ENCODE measurements at regions not wholly inside any gene's neighbourhood (a gene's known extent, or its start where the extent isn't known, plus 50 kb on each side); places are given as distances from the start of the nearest gene placed in this dataset.

- in situ Hi-C loops (cut with HindIII; ENCODE audit: low sequenced_read_pairs): no loop called here
- H3K4me3 ChIP-seq (ENCODE audit: low read depth, low read length): no peak overlapping the region
- TF ChIP-seq CTCF (IDR thresholded peaks at IDR 0.05; ENCODE audit: low read depth, low read length, missing control alignments): no peak
- DNase-seq (ENCODE audit: low read depth): no peak
Measured at GRCh38 chr18:34292594-34292993, 67.9 kb upstream of the NOL4 start.

- in situ Hi-C loops (cut with HindIII; ENCODE audit: low sequenced_read_pairs): loop anchor here (5.0 kb wide), 1 partner anchor 90 kb away; no protein-coding TSS in a partner anchor
- no peak overlapping the region for H3K4me3 ChIP-seq (ENCODE audit: low read depth, low read length)
- no peak for DNase-seq (ENCODE audit: low read depth)
- TF ChIP-seq CTCF (IDR thresholded peaks at IDR 0.05; ENCODE audit: low read depth, low read length, missing control alignments): no peak
Measured at GRCh38 chr18:34297287-34297686, 72.6 kb upstream of the NOL4 start.

GRCh38 chr18:34299828-34300227 is 75.1 kb upstream of the NOL4 start:
- no peak for DNase-seq (ENCODE audit: low read depth)
- no peak overlapping the region for H3K4me3 ChIP-seq (ENCODE audit: low read depth, low read length)
- no peak for TF ChIP-seq CTCF (IDR thresholded peaks at IDR 0.05; ENCODE audit: low read depth, low read length, missing control alignments)
- in situ Hi-C loops (cut with HindIII; ENCODE audit: low sequenced_read_pairs): loop anchor here (5.0 kb wide), 1 partner anchor 93 kb away; no protein-coding TSS in a partner anchor

- in situ Hi-C loops (cut with HindIII; ENCODE audit: low sequenced_read_pairs): no loop called here
- TF ChIP-seq CTCF (IDR thresholded peaks at IDR 0.05; ENCODE audit: low read depth, low read length, missing control alignments): no peak
- no peak for DNase-seq (ENCODE audit: low read depth)
- no peak overlapping the region for H3K4me3 ChIP-seq (ENCODE audit: low read depth, low read length)
Measured at GRCh38 chr18:34311468-34311867, 86.8 kb upstream of the NOL4 start.

- H3K4me3 ChIP-seq (ENCODE audit: low read depth, low read length): no peak overlapping the region
- TF ChIP-seq CTCF (IDR thresholded peaks at IDR 0.05; ENCODE audit: low read depth, low read length, missing control alignments): no peak
- DNase-seq (ENCODE audit: low read depth): no peak
- in situ Hi-C loops (cut with HindIII; ENCODE audit: low sequenced_read_pairs): no loop called here
Measured at GRCh38 chr18:34314847-34315246, 90.1 kb upstream of the NOL4 start.

GRCh38 chr18:34315591-34316352 is 91.1 kb upstream of the NOL4 start:
- TF ChIP-seq CTCF (IDR thresholded peaks at IDR 0.05; ENCODE audit: low read depth, low read length, missing control alignments): no peak
- DNase-seq (ENCODE audit: low read depth): no peak
- no peak overlapping the region for H3K4me3 ChIP-seq (ENCODE audit: low read depth, low read length)
- in situ Hi-C loops (cut with HindIII; ENCODE audit: low sequenced_read_pairs): no loop called here

Data from astrocyte of the cerebellum (primary cell).